SK-N-SH (cell line): ENCODE measurements at regions not wholly inside any gene's neighbourhood (a gene's known extent, or its start where the extent isn't known, plus 50 kb on each side); places are given as distances from the start of the nearest gene placed in this dataset.

Experiments used
- CTCF ChIA-PET: fragments of 300-600, 350-600 bp; formaldehyde crosslinking; extraction: SDS; loops from one replicate; lab custom pipeline; 2021; lab: Yijun Ruan, JAX
- POLR2A ChIA-PET: fragments of 350-600 bp; sonication (Branson Sonifier 250); formaldehyde crosslinking; extraction: SDS; loops from one replicate; lab custom pipeline; 2020; ENCODE audit warnings: antibody characterized with exemption, inconsistent platforms; lab: Yijun Ruan, JAX
- DNase-seq: peaks from one replicate; pipeline ENCODE4 v3.0.0; 2012
- H2AFZ ChIP-seq: fragments of 200-600 bp; sonication (generic); 2 replicates; pipeline ENCODE4 v1.8.1; 2016; ENCODE audit warnings: antibody characterized with exemption, mild to moderate bottlenecking, low read depth
- H3F3A ChIP-seq: fragments of 200-600 bp; sonication (generic); replicated peaks from 2 replicates; pipeline ENCODE3; 2016; ENCODE audit warnings: antibody characterized with exemption, mild to moderate bottlenecking; ENCODE audit not compliant: insufficient read depth
- H3K27ac ChIP-seq, 2 experiments: fragments of 200-500 bp in 1 of 2; fragments of 200-600 bp in 1 of 2; sonication (Bioruptor generic) in 1 of 2; sonication (generic), shearing (Covaris generic) in 1 of 2; 2 replicates each; pipeline versions ENCODE4 v1.5.1 to v1.6.1; 2014 to 2016; ENCODE audit warnings: low read depth in 2 of 2, inconsistent platforms in 1 of 2, low read length in 1 of 2, mild to moderate bottlenecking in 1 of 2, mixed read lengths in 1 of 2
- H3K27me3 ChIP-seq: fragments of 200-600 bp; sonication (generic), shearing (Covaris generic); 2 replicates; pipeline ENCODE4 v1.6.1; 2016; ENCODE audit warnings: mixed run types; ENCODE audit not compliant: insufficient read depth
- H3K36me3 ChIP-seq, 2 experiments: fragments of 200-500 bp in 1 of 2; fragments of 200-600 bp in 1 of 2; sonication (Bioruptor generic) in 1 of 2; sonication (generic) in 1 of 2; replicated peaks in 1 of 2; 2 replicates each; pipeline versions ENCODE3 to v1.5.1; 2014 to 2016; ENCODE audit warnings: low read length in 1 of 2, mild to moderate bottlenecking in 1 of 2; ENCODE audit not compliant: insufficient read depth in 2 of 2, control insufficient read depth in 1 of 2
- H3K4me1 ChIP-seq, 2 experiments: fragments of 200-500 bp in 1 of 2; fragments of 200-600 bp in 1 of 2; sonication (Bioruptor generic) in 1 of 2; sonication (generic), shearing (Covaris generic) in 1 of 2; 2 replicates each; pipeline versions ENCODE4 v1.5.1 to v1.6.1; 2014 to 2016; ENCODE audit warnings: low read depth in 1 of 2, low read length in 1 of 2, mixed run types in 1 of 2; ENCODE audit not compliant: insufficient read depth in 2 of 2, control insufficient read depth in 1 of 2
- H3K4me2 ChIP-seq: fragments of 200-600 bp; sonication (generic), shearing (Covaris generic); 2 replicates; pipeline ENCODE4 v1.6.1; 2017; ENCODE audit warnings: mixed run types
- H3K4me3 ChIP-seq, 2 experiments: fragments of 200-500 bp in 1 of 2; fragments of 200-600 bp in 1 of 2; sonication (Bioruptor generic) in 1 of 2; sonication (generic), shearing (Covaris generic) in 1 of 2; 2 replicates each; pipeline versions ENCODE4 v1.5.1 to v1.8.1; 2014 to 2016; ENCODE audit warnings: low read depth in 2 of 2, inconsistent platforms in 1 of 2, low read length in 1 of 2, mild to moderate bottlenecking in 1 of 2, mixed read lengths in 1 of 2, moderate library complexity in 1 of 2
- H3K79me2 ChIP-seq: fragments of 200-600 bp; sonication (generic); 2 replicates; pipeline ENCODE4 v1.8.1; 2017; ENCODE audit warnings: mild to moderate bottlenecking; ENCODE audit not compliant: insufficient read depth
- H3K9ac ChIP-seq: fragments of 200-600 bp; sonication (generic); 2 replicates; pipeline ENCODE4 v1.6.1; 2017; ENCODE audit warnings: mixed run types
- H3K9me2 ChIP-seq: fragments of 200-600 bp; sonication (generic); 2 replicates; pipeline ENCODE4 v1.6.1; 2017; ENCODE audit warnings: mixed run types
- H3K9me3 ChIP-seq: fragments of 200-600 bp; sonication (generic); 2 replicates; pipeline ENCODE4 v1.6.1; 2017; ENCODE audit warnings: mixed run types, mild to moderate bottlenecking, moderate library complexity
- H4K20me1 ChIP-seq: fragments of 200-600 bp; sonication (generic); 2 replicates; pipeline ENCODE4 v1.6.1; 2017; ENCODE audit warnings: mild to moderate bottlenecking, mixed run types; ENCODE audit not compliant: insufficient read depth
- EP300 ChIP-seq, 2 experiments: IDR thresholded peaks; 2 replicates each; pipeline versions ENCODE4 v1.4.0 to v1.6.1; 2012; ENCODE audit warnings: borderline replicate concordance in 1 of 2, low read depth in 1 of 2, low read length in 1 of 2
- MEF2A ChIP-seq: IDR thresholded peaks from 2 replicates; pipeline ENCODE4 v1.4.0; 2012; ENCODE audit warnings: low read depth, borderline replicate concordance
- RAD21 ChIP-seq: IDR thresholded peaks from 2 replicates; pipeline ENCODE4 v1.6.1; 2012; ENCODE audit warnings: mild to moderate bottlenecking, low read length
- REST ChIP-seq: IDR thresholded peaks from 2 replicates; pipeline ENCODE4 v1.6.1; 2012; ENCODE audit warnings: mild to moderate bottlenecking, low read depth, low read length, moderate library complexity
- RXRA ChIP-seq: IDR thresholded peaks from 2 replicates; pipeline ENCODE4 v1.4.0; 2012; ENCODE audit warnings: low read depth, mild to moderate bottlenecking, borderline replicate concordance
- SIN3A ChIP-seq: IDR thresholded peaks from 2 replicates; pipeline ENCODE4 v1.6.1; 2012; ENCODE audit warnings: low read depth, mild to moderate bottlenecking, low read length, moderate library complexity, borderline replicate concordance
- SMC3 ChIP-seq: IDR thresholded peaks from 2 replicates; pipeline ENCODE4 v1.6.1; 2012; ENCODE audit warnings: low read depth, low read length, improper control_type of control experiment
- WGBS: methylation state at CpG from one replicate; pipeline ENCODE4 v1.1.6; 2017; ENCODE audit warnings: low lambda C conversion rate; 5-methylcytosine and 5-hydroxymethylcytosine counted together
- TF ChIP-seq, protein P1 (sequence below): IDR thresholded peaks from 2 replicates; pipeline ENCODE4; 2012
- TF ChIP-seq, protein P2 (sequence below): IDR thresholded peaks from 2 replicates; pipeline ENCODE4 v1.4.0; 2012; ENCODE audit warnings: low read depth, borderline replicate concordance
- TF ChIP-seq, protein P3 (sequence below): IDR thresholded peaks from 2 replicates; pipeline ENCODE4 v1.4.0; 2012; ENCODE audit warnings: low read depth

- POLR2A ChIA-PET: no interaction called here
- no peaks in the 10 kb centered on the region for H3K79me2 ChIP-seq
- 0% methylated on average over 2 of the region's 2 CpGs for WGBS
- H3K4me3 ChIP-seq: no peak overlapping the region
- H4K20me1 ChIP-seq: no peaks in the 10 kb centered on the region
- no peak overlapping the region for H3K4me2 ChIP-seq
- H3K4me1 ChIP-seq: no peaks in the 10 kb centered on the region
- no peaks in the 10 kb centered on the region for H3F3A ChIP-seq
- no peaks in the 10 kb centered on the region for H3K36me3 ChIP-seq
- H3K27ac ChIP-seq: no peak overlapping the region
- no peak overlapping the region for H3K9ac ChIP-seq
- H3K9me3 ChIP-seq: no peaks in the 10 kb centered on the region
- TF ChIP-seq, protein P1, sequence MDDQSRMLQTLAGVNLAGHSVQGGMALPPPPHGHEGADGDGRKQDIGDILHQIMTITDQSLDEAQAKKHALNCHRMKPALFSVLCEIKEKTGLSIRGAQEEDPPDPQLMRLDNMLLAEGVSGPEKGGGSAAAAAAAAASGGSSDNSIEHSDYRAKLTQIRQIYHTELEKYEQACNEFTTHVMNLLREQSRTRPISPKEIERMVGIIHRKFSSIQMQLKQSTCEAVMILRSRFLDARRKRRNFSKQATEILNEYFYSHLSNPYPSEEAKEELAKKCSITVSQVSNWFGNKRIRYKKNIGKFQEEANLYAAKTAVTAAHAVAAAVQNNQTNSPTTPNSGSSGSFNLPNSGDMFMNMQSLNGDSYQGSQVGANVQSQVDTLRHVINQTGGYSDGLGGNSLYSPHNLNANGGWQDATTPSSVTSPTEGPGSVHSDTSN: no peak
- TF ChIP-seq MEF2A (no peak), REST (no peak), EP300 (IDR thresholded peaks at IDR 0.05; ENCODE audit: borderline replicate concordance in 1 of 2, low read depth in 1 of 2, low read length in 1 of 2) (no peak), RAD21 (no peak), RXRA (no peak)
- TF ChIP-seq, protein P2, sequence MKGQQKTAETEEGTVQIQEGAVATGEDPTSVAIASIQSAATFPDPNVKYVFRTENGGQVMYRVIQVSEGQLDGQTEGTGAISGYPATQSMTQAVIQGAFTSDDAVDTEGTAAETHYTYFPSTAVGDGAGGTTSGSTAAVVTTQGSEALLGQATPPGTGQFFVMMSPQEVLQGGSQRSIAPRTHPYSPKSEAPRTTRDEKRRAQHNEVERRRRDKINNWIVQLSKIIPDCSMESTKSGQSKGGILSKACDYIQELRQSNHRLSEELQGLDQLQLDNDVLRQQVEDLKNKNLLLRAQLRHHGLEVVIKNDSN: no peak
- TF ChIP-seq, protein P3, sequence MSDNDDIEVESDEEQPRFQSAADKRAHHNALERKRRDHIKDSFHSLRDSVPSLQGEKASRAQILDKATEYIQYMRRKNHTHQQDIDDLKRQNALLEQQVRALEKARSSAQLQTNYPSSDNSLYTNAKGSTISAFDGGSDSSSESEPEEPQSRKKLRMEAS: no peak
- DNase-seq: no peak
- no peaks in the 10 kb centered on the region for H3K27me3 ChIP-seq
- H3K9me2 ChIP-seq: no peaks in the 10 kb centered on the region
- H2AFZ ChIP-seq: no peak overlapping the region
- CTCF ChIA-PET: interaction anchor here (0.6 kb wide), 1 partner anchor 1751 kb away, joined by 3 read pairs; no protein-coding TSS in a partner anchor
Measured at GRCh38 chr13:84279166-84279565, 396.9 kb upstream of the SLITRK1 start.

DNA sequence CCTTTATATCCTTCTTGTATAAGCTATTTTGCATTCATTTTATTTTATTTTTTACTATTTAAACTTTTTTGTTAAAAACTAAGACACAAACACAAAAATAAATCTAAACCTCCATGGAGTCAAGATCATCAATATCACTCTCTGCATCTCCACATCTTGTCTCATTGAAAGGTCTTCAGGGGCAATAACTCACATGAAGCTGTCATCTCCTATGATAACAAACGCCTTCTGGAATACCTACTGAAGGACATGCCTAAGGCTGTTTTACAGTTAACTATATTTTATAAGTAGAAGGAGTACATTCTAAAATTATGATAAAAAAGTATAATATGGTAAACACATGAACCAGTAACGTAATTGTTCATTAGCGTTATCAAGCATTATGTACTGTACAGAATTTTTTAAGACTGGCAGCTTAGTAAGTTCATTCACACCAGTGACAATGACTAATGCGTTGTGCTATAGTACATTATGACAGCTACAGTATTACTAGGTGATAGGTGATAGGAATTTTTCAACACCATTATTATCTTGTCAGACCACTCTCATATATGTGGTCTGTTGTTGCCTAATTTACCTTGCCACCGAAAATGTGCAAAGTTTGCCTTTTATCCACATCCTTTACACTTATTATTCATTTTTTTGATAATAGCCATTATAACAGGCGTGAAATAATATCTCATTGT lies 390.7 kb upstream of the SLITRK1 start:
- no peak for DNase-seq
- no peaks in the 10 kb centered on the region for H3K9me2 ChIP-seq
- H3K27ac ChIP-seq: no peak overlapping the region
- no peaks in the 10 kb centered on the region for H3K79me2 ChIP-seq
- WGBS: 6% methylated on average over 6 of the region's 6 CpGs
- no peak overlapping the region for H3K4me2 ChIP-seq
- no peaks in the 10 kb centered on the region for H3K27me3 ChIP-seq
- CTCF ChIA-PET: no interaction called here
- H3K36me3 ChIP-seq: no peaks in the 10 kb centered on the region
- TF ChIP-seq SMC3 (no peak), SIN3A (no peak), RXRA (no peak)
- TF ChIP-seq, protein P2: no peak
- POLR2A ChIA-PET: no interaction called here
- no peak overlapping the region for H2AFZ ChIP-seq
- no peaks in the 10 kb centered on the region for H3F3A ChIP-seq
- H3K4me3 ChIP-seq: no peak overlapping the region
- no peaks in the 10 kb centered on the region for H4K20me1 ChIP-seq
- H3K9ac ChIP-seq: no peak overlapping the region
- no peaks in the 10 kb centered on the region for H3K9me3 ChIP-seq
- H3K4me1 ChIP-seq: no peaks in the 10 kb centered on the region
